Neuronal stem cell (in vitro differentiated cells): ENCODE measurements at regions not wholly inside any gene's neighbourhood (a gene's known extent, or its start where the extent isn't known, plus 50 kb on each side); places are given as distances from the start of the nearest gene placed in this dataset.
"Not testable (repeated sequence)": the region's sequence is repeated elsewhere in the genome, so short reads cannot be mapped to it uniquely, and the experiment has no call there.

Source experiments
- DNase-seq: peaks from one replicate; pipeline ENCODE4 v3.0.0-alpha.2; 2013; ENCODE audit warnings: low spot score
- H2AFZ ChIP-seq: one replicate; pipeline ENCODE4 v1.6.1; 2013; ENCODE audit warnings: mild to moderate bottlenecking, low read length, inconsistent platforms
- H2AK5ac ChIP-seq: 2 replicates; pipeline ENCODE4 v1.6.1; 2013; ENCODE audit warnings: low read depth, mild to moderate bottlenecking, inconsistent platforms, low read length, moderate library complexity, mixed read lengths
- H2BK120ac ChIP-seq: 2 replicates; pipeline ENCODE4 v1.6.1; 2013; ENCODE audit warnings: low read depth, mild to moderate bottlenecking, inconsistent platforms, low read length, moderate library complexity, mixed read lengths
- H2BK12ac ChIP-seq: one replicate; pipeline ENCODE4 v1.6.1; 2013; ENCODE audit warnings: low read length, inconsistent platforms
- H2BK15ac ChIP-seq: 2 replicates; pipeline ENCODE4 v1.6.1; 2013; ENCODE audit warnings: mild to moderate bottlenecking, low read length, inconsistent platforms, mixed read lengths
- H2BK5ac ChIP-seq: one replicate; pipeline ENCODE4 v1.6.1; 2013; ENCODE audit warnings: inconsistent platforms, mild to moderate bottlenecking, low read length, moderate library complexity
- H3K14ac ChIP-seq: one replicate; pipeline ENCODE4 v1.6.1; 2013; ENCODE audit warnings: low read length, inconsistent platforms
- H3K18ac ChIP-seq: 2 replicates; pipeline ENCODE4 v1.6.1; 2013; ENCODE audit warnings: low read length, inconsistent platforms
- H3K23ac ChIP-seq: 2 replicates; pipeline ENCODE4 v1.6.1; 2013; ENCODE audit warnings: low read depth, mild to moderate bottlenecking, mixed read lengths, low read length, inconsistent platforms; ENCODE audit not compliant: poor library complexity
- H3K27ac ChIP-seq: replicated peaks from 3 replicates; pipeline ENCODE4 v1.5.1; 2013; ENCODE audit warnings: low read length, inconsistent platforms
- H3K27me3 ChIP-seq, 3 experiments: 2 replicates each; pipeline ENCODE4 v1.6.1; 2013; ENCODE audit warnings: low read length in 3 of 3, mild to moderate bottlenecking in 2 of 3, inconsistent platforms in 1 of 3, low read depth in 1 of 3, mixed read lengths in 1 of 3, moderate library complexity in 1 of 3; ENCODE audit not compliant: control insufficient read depth in 3 of 3, insufficient read depth in 3 of 3
- H3K36me3 ChIP-seq, 2 donors: replicated peaks in 1 of 2; 2 replicates each; pipeline ENCODE4 v1.6.1; 2013; ENCODE audit warnings: low read length in 2 of 2; ENCODE audit not compliant: control insufficient read depth in 2 of 2, insufficient read depth in 2 of 2
- H3K4ac ChIP-seq: 2 replicates; pipeline ENCODE4 v1.6.1; 2013; ENCODE audit warnings: inconsistent platforms, mild to moderate bottlenecking, low read length, moderate library complexity
- H3K4me1 ChIP-seq, 2 donors: 1 replicate in 1 of 2; 2 replicates in 1 of 2; pipeline ENCODE4 v1.6.1; 2013; ENCODE audit warnings: low read length in 2 of 2, low read depth in 1 of 2; ENCODE audit not compliant: control insufficient read depth in 2 of 2, insufficient read depth in 1 of 2
- H3K4me2 ChIP-seq: one replicate; pipeline ENCODE4 v1.6.1; 2013; ENCODE audit warnings: mild to moderate bottlenecking, low read length, inconsistent platforms; ENCODE audit not compliant: insufficient read depth, poor library complexity, severe bottlenecking
- H3K4me3 ChIP-seq, 2 donors: 2 replicates each; pipeline ENCODE4 v1.5.1; 2013; ENCODE audit warnings: low read length in 2 of 2, mild to moderate bottlenecking in 2 of 2, inconsistent platforms in 1 of 2, moderate library complexity in 1 of 2
- H3K79me1 ChIP-seq: one replicate; pipeline ENCODE4 v1.6.1; 2013; ENCODE audit warnings: low read depth, mild to moderate bottlenecking, inconsistent platforms, low read length, moderate library complexity
- H3K9ac ChIP-seq: one replicate; pipeline ENCODE4 v1.6.1; 2013; ENCODE audit warnings: mild to moderate bottlenecking, low read depth, low read length, inconsistent platforms; ENCODE audit not compliant: poor library complexity
- H3K9me3 ChIP-seq, 2 donors: replicated peaks in 1 of 2; 2 replicates each; pipeline versions ENCODE3 to v1.6.1; 2013; ENCODE audit warnings: low read length in 2 of 2, mild to moderate bottlenecking in 2 of 2, inconsistent platforms in 1 of 2, low read depth in 1 of 2, mixed read lengths in 1 of 2, moderate library complexity in 1 of 2; ENCODE audit not compliant: control insufficient read depth in 2 of 2, insufficient read depth in 1 of 2
- H4K8ac ChIP-seq: one replicate; pipeline ENCODE4 v1.6.1; 2013; ENCODE audit warnings: low read depth, mild to moderate bottlenecking, inconsistent platforms, low read length, moderate library complexity
- H4K91ac ChIP-seq: one replicate; pipeline ENCODE4 v1.6.1; 2013; ENCODE audit warnings: low read length, low read depth, mild to moderate bottlenecking, inconsistent platforms; ENCODE audit not compliant: poor library complexity
- WGBS, 2 donors: extraction: QIAGEN DNeasy Blood & Tissue Kit; methylation state at CpG; one replicate each; pipeline ENCODE4 v1.1.7; 2013; ENCODE audit warnings: missing lambda C conversion rate in 2 of 2, mixed read lengths in 1 of 2; ENCODE audit not compliant: insufficient read length in 2 of 2, insufficient replicate concordance in 1 of 2; ENCODE audit errors: extremely low coverage in 2 of 2; 5-methylcytosine and 5-hydroxymethylcytosine counted together

- Histone ChIP-seq H3K9me3 (no peaks in the 10 kb centered on the region), H3K36me3 (no peaks in the 10 kb centered on the region), H3K23ac (no peak overlapping the region), H3K79me1 (no peaks in the 10 kb centered on the region), H2AK5ac (no peak overlapping the region), H3K27me3 (no peaks in the 10 kb centered on the region), H3K18ac (no peak overlapping the region), H2AFZ (no peak overlapping the region), H3K14ac (no peak overlapping the region), H3K4me2 (no peak overlapping the region), H3K4me3 (no peak overlapping the region), H4K91ac (no peak overlapping the region), H2BK120ac (no peak overlapping the region), H3K4ac (no peak overlapping the region), H2BK15ac (no peak overlapping the region), H3K9ac (no peak overlapping the region), H2BK12ac (no peak overlapping the region), H3K27ac (no peak overlapping the region), H3K4me1 (no peaks in the 10 kb centered on the region), H4K8ac (no peak overlapping the region), H2BK5ac (no peak overlapping the region)
- no CpG with 5 or more reads among the region's 1 CpG for WGBS, 2 donors
- DNase-seq, result no peak
Observed at GRCh38 chr11:87573708-87574107, 536.0 kb downstream of the TMEM135 start.

DNA sequence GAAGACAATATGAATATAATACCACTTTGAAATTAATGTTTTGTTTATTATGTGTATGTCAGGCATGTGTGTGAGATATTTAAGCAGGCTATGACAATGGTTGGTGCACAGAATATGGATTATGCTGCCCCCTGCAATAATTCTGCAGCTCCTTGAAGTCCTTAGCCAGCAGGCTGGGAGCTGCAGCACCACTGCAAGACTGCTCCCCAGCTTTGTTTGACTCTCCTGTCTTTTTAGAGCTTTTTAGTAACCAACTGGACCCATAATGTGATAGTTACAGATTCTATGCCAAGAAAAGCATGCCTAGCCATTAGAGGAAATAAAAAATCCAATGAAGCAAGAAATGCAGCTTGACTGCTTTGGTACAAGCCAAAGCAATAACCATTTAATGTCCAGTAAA, 535.1 kb downstream of the TMEM135 start:
- Histone ChIP-seq H3K14ac (no peak overlapping the region), H3K4me2 (no peak overlapping the region), H4K91ac (no peak overlapping the region), H2BK5ac (no peak overlapping the region), H3K36me3 (no peaks in the 10 kb centered on the region), H2AFZ (no peak overlapping the region), H3K23ac (no peak overlapping the region), H3K4ac (no peak overlapping the region), H2BK120ac (no peak overlapping the region), H3K9ac (no peak overlapping the region), H3K9me3 (no peaks in the 10 kb centered on the region), H3K18ac (no peak overlapping the region), H3K4me1 (no peaks in the 10 kb centered on the region), H4K8ac (no peak overlapping the region), H3K79me1 (no peaks in the 10 kb centered on the region), H2AK5ac (no peak overlapping the region), H2BK15ac (no peak overlapping the region), H3K4me3 (no peak overlapping the region), H2BK12ac (no peak overlapping the region), H3K27me3 (no peaks in the 10 kb centered on the region), H3K27ac (no peak overlapping the region)
- no peak for DNase-seq

- Histone ChIP-seq H2AK5ac (no peak overlapping the region), H3K27ac (no peak overlapping the region), H2BK5ac (no peak overlapping the region), H3K4me2 (no peak overlapping the region), H3K14ac (no peak overlapping the region), H3K9me3 (no peaks in the 10 kb centered on the region), H3K36me3 (no peaks in the 10 kb centered on the region), H3K9ac (no peak overlapping the region), H2BK120ac (no peak overlapping the region), H2BK15ac (no peak overlapping the region), H3K4me1 (no peaks in the 10 kb centered on the region), H2BK12ac (no peak overlapping the region), H3K4me3 (no peak overlapping the region), H3K18ac (no peak overlapping the region), H3K23ac (no peak overlapping the region), H3K79me1 (no peaks in the 10 kb centered on the region), H4K8ac (no peak overlapping the region), H2AFZ (no peak overlapping the region), H3K4ac (no peak overlapping the region), H3K27me3 (no peaks in the 10 kb centered on the region), H4K91ac (no peak overlapping the region)
- no CpG with 5 or more reads among the region's 1 CpG for WGBS, 2 donors
- no peak for DNase-seq
Observed at GRCh38 chr11:87560352-87560751, 522.6 kb downstream of the TMEM135 start.

DNA sequence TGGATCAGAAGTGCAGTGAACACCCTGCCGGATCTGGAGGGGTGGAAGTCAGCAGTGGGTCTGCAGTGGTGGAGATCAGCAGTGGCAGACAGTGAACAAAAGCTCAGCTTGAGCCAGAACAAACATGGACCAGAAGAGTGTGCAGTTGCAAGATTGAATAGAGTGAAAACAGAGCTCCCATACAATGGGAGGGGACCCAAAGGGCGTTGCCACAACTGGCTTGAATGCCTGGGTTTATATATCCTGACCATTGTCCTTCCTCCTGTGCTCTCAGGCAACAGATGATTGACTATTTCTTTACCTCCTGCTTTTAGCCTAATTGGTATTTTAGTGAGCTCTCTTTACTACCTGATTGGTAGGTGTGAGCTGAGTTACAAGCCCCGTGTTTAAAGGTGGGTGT, 522.1 kb downstream of the TMEM135 start:
- H3K79me1 ChIP-seq, H3K27me3 ChIP-seq, H3K27ac ChIP-seq, H2BK12ac ChIP-seq, H2AFZ ChIP-seq, H3K4me2 ChIP-seq, H3K4me3 ChIP-seq, H3K18ac ChIP-seq, H4K8ac ChIP-seq, H3K4ac ChIP-seq, DNase-seq, H3K9me3 ChIP-seq, H2AK5ac ChIP-seq, H3K9ac ChIP-seq, H4K91ac ChIP-seq, H3K36me3 ChIP-seq, H3K23ac ChIP-seq, H3K4me1 ChIP-seq, H2BK120ac ChIP-seq, H2BK5ac ChIP-seq, H2BK15ac ChIP-seq: not testable (repeated sequence)
- peak overlapping the region; percentile 67 for H3K14ac ChIP-seq
- WGBS, 2 donors, result no CpG with 5 or more reads among the region's 3 CpGs
